ENCODE measurements at regions not wholly inside any gene's neighbourhood (a gene's known extent, or its start where the extent isn't known, plus 50 kb on each side); places are given as distances from the start of the nearest gene placed in this dataset.

- Histone ChIP-seq H3K4me1 (ENCODE audit: low read length) (no peaks in the 10 kb centered on the region), H4K20me1 (ENCODE audit: insufficient read depth, low read length) (no peaks in the 10 kb centered on the region), H2AFZ (ENCODE audit: low read depth, low read length) (no peak overlapping the region), H3K9ac (ENCODE audit: low read length) (no peak overlapping the region), H3K4me3 (ENCODE audit: low read length) (no peak overlapping the region), H3K79me2 (ENCODE audit: low read length) (no peaks in the 10 kb centered on the region), H3K4me2 (ENCODE audit: low read length) (no peak overlapping the region), H3K27ac (ENCODE audit: low read length) (no peak overlapping the region), H3K36me3 (replicated peaks; ENCODE audit: low read depth, low read length) (no peaks in the 10 kb centered on the region), H3K27me3 (ENCODE audit: low read depth, low read length) (0 out of 2 replicates have a peak, but pooled peaks cover 4% of the 10 kb centered on the region), H3K9me3 (ENCODE audit: insufficient read depth, low read length) (no peaks in the 10 kb centered on the region)
- no peak for TF ChIP-seq CTCF (IDR thresholded peaks at IDR 0.05; ENCODE audit: low read depth, low read length)
- no peak for TF ChIP-seq EZH2phosphoT487 (IDR thresholded peaks at IDR 0.05; ENCODE audit: low read depth)
Measured at GRCh38 chr9:86638109-86638508, 283.9 kb upstream of the TUT7 start.

- Histone ChIP-seq H3K36me3 (replicated peaks; ENCODE audit: low read depth, low read length) (no peaks in the 10 kb centered on the region), H3K4me3 (ENCODE audit: low read length) (no peak overlapping the region), H2AFZ (ENCODE audit: low read depth, low read length) (no peak overlapping the region), H3K9ac (ENCODE audit: low read length) (no peak overlapping the region), H3K27me3 (ENCODE audit: low read depth, low read length) (0 out of 2 replicates have a peak, but pooled peaks cover 4% of the 10 kb centered on the region), H3K79me2 (ENCODE audit: low read length) (no peaks in the 10 kb centered on the region), H3K9me3 (ENCODE audit: insufficient read depth, low read length) (no peaks in the 10 kb centered on the region), H3K27ac (ENCODE audit: low read length) (no peak overlapping the region), H3K4me2 (ENCODE audit: low read length) (no peak overlapping the region), H3K4me1 (ENCODE audit: low read length) (no peaks in the 10 kb centered on the region), H4K20me1 (ENCODE audit: insufficient read depth, low read length) (no peaks in the 10 kb centered on the region)
- peak; percentile 47 for TF ChIP-seq CTCF (IDR thresholded peaks at IDR 0.05; ENCODE audit: low read depth, low read length)
- no peak for TF ChIP-seq EZH2phosphoT487 (IDR thresholded peaks at IDR 0.05; ENCODE audit: low read depth)
Measured at GRCh38 chr9:86637515-86637914, 283.3 kb upstream of the TUT7 start.

GRCh38 chr9:86636519-86636918 lies 282.3 kb upstream of the TUT7 start:
- Histone ChIP-seq H3K9ac (ENCODE audit: low read length) (no peak overlapping the region), H4K20me1 (ENCODE audit: insufficient read depth, low read length) (no peaks in the 10 kb centered on the region), H3K4me3 (ENCODE audit: low read length) (no peak overlapping the region), H3K27ac (ENCODE audit: low read length) (no peak overlapping the region), H3K79me2 (ENCODE audit: low read length) (no peaks in the 10 kb centered on the region), H3K36me3 (replicated peaks; ENCODE audit: low read depth, low read length) (no peaks in the 10 kb centered on the region), H3K4me2 (ENCODE audit: low read length) (no peak overlapping the region), H3K27me3 (ENCODE audit: low read depth, low read length) (peaks cover 9% of the 10 kb centered on the region; the same call in 1 of the 2 replicates), H3K4me1 (ENCODE audit: low read length) (no peaks in the 10 kb centered on the region), H3K9me3 (ENCODE audit: insufficient read depth, low read length) (no peaks in the 10 kb centered on the region), H2AFZ (ENCODE audit: low read depth, low read length) (no peak overlapping the region)
- TF ChIP-seq EZH2phosphoT487 (IDR thresholded peaks at IDR 0.05; ENCODE audit: low read depth) (no peak), CTCF (IDR thresholded peaks at IDR 0.05; ENCODE audit: low read depth, low read length) (no peak)

- no peaks in the 10 kb centered on the region for H3K36me3 ChIP-seq (replicated peaks; ENCODE audit: low read depth, low read length)
Measured at GRCh38 chr9:86636038-86636437, 281.8 kb upstream of the TUT7 start.

More at GRCh38 chr9:86636038-86636437, 281.8 kb upstream of the TUT7 start:
- H4K20me1 ChIP-seq (ENCODE audit: insufficient read depth, low read length): no peaks in the 10 kb centered on the region
- TF ChIP-seq CTCF (IDR thresholded peaks at IDR 0.05; ENCODE audit: low read depth, low read length) (no peak), EZH2phosphoT487 (IDR thresholded peaks at IDR 0.05; ENCODE audit: low read depth) (no peak)
- no peak overlapping the region for H3K9ac ChIP-seq (ENCODE audit: low read length)
- H3K27ac ChIP-seq (ENCODE audit: low read length): no peak overlapping the region
- H3K4me2 ChIP-seq (ENCODE audit: low read length): no peak overlapping the region
- no peak overlapping the region for H2AFZ ChIP-seq (ENCODE audit: low read depth, low read length)
- H3K27me3 ChIP-seq (ENCODE audit: low read depth, low read length): peaks cover 9% of the 10 kb centered on the region; the same call in 1 of the 2 replicates
- H3K4me3 ChIP-seq (ENCODE audit: low read length): no peak overlapping the region
- H3K79me2 ChIP-seq (ENCODE audit: low read length): no peaks in the 10 kb centered on the region
- no peaks in the 10 kb centered on the region for H3K4me1 ChIP-seq (ENCODE audit: low read length)
- H3K9me3 ChIP-seq (ENCODE audit: insufficient read depth, low read length): no peaks in the 10 kb centered on the region
